ENCODE measurements at regions not wholly inside any gene's neighbourhood (a gene's known extent, or its start where the extent isn't known, plus 50 kb on each side); places are given as distances from the start of the nearest gene placed in this dataset.

DNA sequence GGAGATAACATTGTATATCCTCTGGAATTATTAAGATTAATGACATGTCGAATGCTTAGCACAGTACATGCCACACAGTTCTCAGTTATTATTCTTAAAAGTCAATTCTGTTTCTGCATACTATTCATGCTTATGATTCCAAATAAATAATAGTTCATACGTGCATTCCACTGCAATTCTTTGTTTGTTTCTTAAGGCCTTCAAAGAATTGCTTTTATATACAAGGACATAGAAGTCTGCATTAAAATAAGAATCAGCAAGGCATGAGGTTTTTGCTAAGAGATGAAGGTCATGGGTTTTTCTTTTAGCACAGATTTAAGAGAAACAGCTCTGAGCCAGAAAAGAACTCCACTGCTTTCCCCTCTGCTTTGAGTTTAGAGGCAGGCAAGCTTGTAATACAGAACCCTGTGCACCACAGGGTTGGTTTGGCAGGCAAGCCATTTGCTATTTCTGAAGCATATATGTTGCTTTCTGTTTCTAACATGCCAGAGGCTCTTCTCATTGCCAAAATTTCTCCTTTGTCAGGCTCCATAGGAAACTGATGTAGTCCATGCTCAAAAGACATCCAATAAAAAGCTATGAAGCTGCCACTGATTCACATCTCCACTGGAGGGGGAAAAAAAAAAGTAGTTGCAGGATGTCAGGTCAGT lies 420.6 kb upstream of the TYRP1 start:
- Histone ChIP-seq H3K9me2 (ENCODE audit: insufficient read depth) (no peaks in the 10 kb centered on the region), H3K27me3 (replicated peaks; ENCODE audit: insufficient read depth) (no peaks in the 10 kb centered on the region), H3K4me1 (ENCODE audit: insufficient read depth) (no peaks in the 10 kb centered on the region), H3K79me2 (ENCODE audit: insufficient read depth) (no peaks in the 10 kb centered on the region), H2AFZ (no peak overlapping the region), H3K36me3 (ENCODE audit: low read depth) (no peaks in the 10 kb centered on the region), H4K20me1 (ENCODE audit: insufficient read depth) (no peaks in the 10 kb centered on the region), H3K9ac (no peak overlapping the region), H3K9me3 (ENCODE audit: low read depth) (no peaks in the 10 kb centered on the region), H3K4me2 (ENCODE audit: unreplicated experiment) (no peak overlapping the region), H3F3A (ENCODE audit: insufficient read depth) (no peaks in the 10 kb centered on the region), H3K4me3 (no peak overlapping the region), H3K27ac (no peak overlapping the region)
- whole genome bisulfite sequencing, 2 experiments (ENCODE audit: low coverage in 1 of 2, low lambda C conversion rate in 2 of 2, missing lambda C conversion rate in 2 of 2) = 19 to 21% methylated on average over 2 of the region's 2 CpGs
- no peak for DNase-seq
- TF ChIP-seq EZH2 (IDR thresholded peaks at IDR 0.05; ENCODE audit: insufficient read depth, poor library complexity, severe bottlenecking) = no peak
- TF ChIP-seq EZH2phosphoT487 (IDR thresholded peaks at IDR 0.05; ENCODE audit: insufficient read depth, low read depth) = no peak
- in situ Hi-C loops (cut with MboI) = no loop called here

DNA sequence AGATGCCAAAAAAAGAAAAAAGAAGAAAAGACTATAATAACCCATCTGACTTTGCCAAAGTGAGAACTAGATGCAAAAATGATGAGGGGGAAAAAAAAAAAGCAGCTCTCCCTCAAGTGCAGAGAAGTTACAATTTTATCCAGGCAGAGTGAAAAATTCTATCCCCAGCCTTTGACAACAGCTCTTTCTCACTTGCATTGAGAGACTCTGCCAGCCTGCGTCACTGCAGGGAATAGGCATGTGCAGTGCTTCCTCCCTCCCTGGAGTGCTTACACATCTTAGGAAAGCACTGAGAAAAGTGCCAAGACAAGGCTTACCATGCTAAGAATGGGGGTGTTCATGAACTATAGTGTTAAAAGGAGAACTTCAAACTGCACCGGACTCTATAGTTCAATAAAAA lies 418.6 kb upstream of the TYRP1 start:
- Histone ChIP-seq H3K27me3 (replicated peaks; ENCODE audit: insufficient read depth) (no peaks in the 10 kb centered on the region), H3K4me2 (ENCODE audit: unreplicated experiment) (no peak overlapping the region), H3K4me3 (no peak overlapping the region), H3K9me2 (ENCODE audit: insufficient read depth) (no peaks in the 10 kb centered on the region), H3K9ac (no peak overlapping the region), H4K20me1 (ENCODE audit: insufficient read depth) (no peaks in the 10 kb centered on the region), H2AFZ (no peak overlapping the region), H3F3A (ENCODE audit: insufficient read depth) (no peaks in the 10 kb centered on the region), H3K4me1 (ENCODE audit: insufficient read depth) (no peaks in the 10 kb centered on the region), H3K9me3 (ENCODE audit: low read depth) (no peaks in the 10 kb centered on the region), H3K36me3 (ENCODE audit: low read depth) (no peaks in the 10 kb centered on the region), H3K79me2 (ENCODE audit: insufficient read depth) (no peaks in the 10 kb centered on the region), H3K27ac (no peak overlapping the region)
- no peak for DNase-seq
- in situ Hi-C loops (cut with MboI) = no loop called here
- TF ChIP-seq EZH2 (IDR thresholded peaks at IDR 0.05; ENCODE audit: insufficient read depth, poor library complexity, severe bottlenecking) (no peak), EZH2phosphoT487 (IDR thresholded peaks at IDR 0.05; ENCODE audit: insufficient read depth, low read depth) (no peak)
- 19 to 20% methylated on average over 2 of the region's 2 CpGs for WGBS, 2 experiments (ENCODE audit: low coverage in 1 of 2, low lambda C conversion rate in 2 of 2, missing lambda C conversion rate in 2 of 2)

DNA sequence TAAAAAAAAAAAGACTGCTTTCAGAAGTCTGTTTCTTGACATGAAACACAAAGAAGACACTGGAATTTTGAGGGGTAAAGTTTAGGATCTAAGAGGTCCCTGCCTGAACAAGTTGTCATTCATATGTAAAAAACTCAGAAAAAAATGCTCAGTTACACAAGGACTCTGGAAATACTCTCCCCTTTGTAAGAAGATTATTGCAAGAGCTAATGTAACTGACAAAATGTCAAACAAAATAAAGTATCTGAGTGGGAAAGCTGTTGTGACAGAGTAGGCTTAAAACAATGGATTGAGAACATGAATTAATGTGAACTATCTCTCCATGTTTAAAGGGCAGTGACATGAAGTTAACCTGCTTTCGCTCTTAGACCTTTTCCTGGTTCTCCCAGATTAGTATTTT lies 416.7 kb upstream of the TYRP1 start:
- Histone ChIP-seq H3K9me3 (ENCODE audit: low read depth) (no peaks in the 10 kb centered on the region), H3K4me2 (ENCODE audit: unreplicated experiment) (no peak overlapping the region), H3K9me2 (ENCODE audit: insufficient read depth) (no peaks in the 10 kb centered on the region), H3K9ac (no peak overlapping the region), H3K36me3 (ENCODE audit: low read depth) (no peaks in the 10 kb centered on the region), H3F3A (ENCODE audit: insufficient read depth) (no peaks in the 10 kb centered on the region), H2AFZ (no peak overlapping the region), H3K79me2 (ENCODE audit: insufficient read depth) (no peaks in the 10 kb centered on the region), H3K4me3 (no peak overlapping the region), H3K27ac (no peak overlapping the region), H4K20me1 (ENCODE audit: insufficient read depth) (no peaks in the 10 kb centered on the region), H3K27me3 (replicated peaks; ENCODE audit: insufficient read depth) (no peaks in the 10 kb centered on the region), H3K4me1 (ENCODE audit: insufficient read depth) (no peaks in the 10 kb centered on the region)
- DNase-seq = no peak
- TF ChIP-seq EZH2phosphoT487 (IDR thresholded peaks at IDR 0.05; ENCODE audit: insufficient read depth, low read depth) (no peak), EZH2 (IDR thresholded peaks at IDR 0.05; ENCODE audit: insufficient read depth, poor library complexity, severe bottlenecking) (no peak)
- WGBS, 2 experiments (ENCODE audit: low coverage in 1 of 2, low lambda C conversion rate in 2 of 2, missing lambda C conversion rate in 2 of 2) = 15 to 20% methylated on average over 1 of the region's 1 CpG
- in situ Hi-C loops (cut with MboI) = no loop called here

DNA sequence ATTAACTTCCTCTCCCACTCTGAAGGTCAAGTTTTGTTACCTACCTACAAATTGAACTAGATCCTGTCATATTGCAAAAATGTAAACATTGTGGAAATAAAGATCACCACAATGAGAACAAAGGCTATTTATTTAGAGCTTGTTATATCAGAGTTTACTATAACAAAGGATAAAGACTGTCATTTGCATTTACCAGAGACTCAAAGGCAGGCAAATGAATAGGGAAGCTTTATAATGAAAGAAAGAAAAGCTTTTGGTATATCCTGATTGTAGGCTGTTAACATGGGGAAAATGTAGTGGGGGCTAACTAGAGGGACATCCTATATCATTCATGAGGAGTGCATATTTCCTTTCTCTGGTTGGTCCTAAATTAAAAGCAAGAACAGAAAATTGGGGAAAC lies 403.5 kb upstream of the TYRP1 start:
- Histone ChIP-seq H3K4me2 (ENCODE audit: unreplicated experiment) (no peak overlapping the region), H3K27ac (no peak overlapping the region), H3K36me3 (ENCODE audit: low read depth) (no peaks in the 10 kb centered on the region), H3K79me2 (ENCODE audit: insufficient read depth) (no peaks in the 10 kb centered on the region), H3K9ac (no peak overlapping the region), H3K27me3 (replicated peaks; ENCODE audit: insufficient read depth) (no peaks in the 10 kb centered on the region), H2AFZ (no peak overlapping the region), H3K9me2 (ENCODE audit: insufficient read depth) (no peaks in the 10 kb centered on the region), H3K9me3 (ENCODE audit: low read depth) (no peaks in the 10 kb centered on the region), H3F3A (ENCODE audit: insufficient read depth) (no peaks in the 10 kb centered on the region), H3K4me3 (no peak overlapping the region), H3K4me1 (ENCODE audit: insufficient read depth) (no peaks in the 10 kb centered on the region), H4K20me1 (ENCODE audit: insufficient read depth) (no peaks in the 10 kb centered on the region; the same call in 1 of the 2 replicates)
- DNase-seq = no peak
- no peak for TF ChIP-seq EZH2phosphoT487 (IDR thresholded peaks at IDR 0.05; ENCODE audit: insufficient read depth, low read depth)
- TF ChIP-seq EZH2 (IDR thresholded peaks at IDR 0.05; ENCODE audit: insufficient read depth, poor library complexity, severe bottlenecking) = no peak
- in situ Hi-C loops (cut with MboI) = no loop called here

Measured in GM23248 (cell line).